SKM-1 treated with dmso at 0.1 percent for 144 hours (cell line): ENCODE measurements at regions not wholly inside any gene's neighbourhood (a gene's known extent, or its start where the extent isn't known, plus 50 kb on each side); places are given as distances from the start of the nearest gene placed in this dataset.

Source experiments
- DNase-seq: peaks from one replicate; lab custom pipeline; 2025; ENCODE audit not compliant: unreplicated experiment; lab: John Stamatoyannopoulos, UW

GRCh38 chr2:5914811-5915611, 222.8 kb downstream of the SOX11 start:
- no peak for DNase-seq

DNA sequence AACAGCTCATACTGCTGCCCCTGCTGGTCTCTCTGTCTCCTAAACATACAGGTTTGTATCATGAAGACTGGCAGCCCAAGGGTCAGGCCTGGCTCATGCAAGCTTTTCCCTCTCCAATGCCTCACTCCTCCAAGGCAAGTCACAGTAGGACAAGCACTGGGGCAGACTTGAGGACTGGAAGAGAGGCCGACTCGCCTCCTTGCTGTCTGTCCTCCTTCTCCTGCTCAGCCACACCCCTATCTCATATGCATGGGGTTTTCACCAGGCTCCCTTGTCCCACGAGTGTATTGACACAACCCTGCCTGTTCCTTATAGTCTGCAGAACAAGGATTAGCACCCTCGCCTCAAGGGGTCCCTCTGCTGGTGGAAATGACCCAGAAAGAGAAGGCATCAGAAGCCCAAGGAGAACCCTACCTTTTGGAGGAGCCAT, 223.7 kb downstream of the SOX11 start:
- peak; percentile 19 for DNase-seq

DNA sequence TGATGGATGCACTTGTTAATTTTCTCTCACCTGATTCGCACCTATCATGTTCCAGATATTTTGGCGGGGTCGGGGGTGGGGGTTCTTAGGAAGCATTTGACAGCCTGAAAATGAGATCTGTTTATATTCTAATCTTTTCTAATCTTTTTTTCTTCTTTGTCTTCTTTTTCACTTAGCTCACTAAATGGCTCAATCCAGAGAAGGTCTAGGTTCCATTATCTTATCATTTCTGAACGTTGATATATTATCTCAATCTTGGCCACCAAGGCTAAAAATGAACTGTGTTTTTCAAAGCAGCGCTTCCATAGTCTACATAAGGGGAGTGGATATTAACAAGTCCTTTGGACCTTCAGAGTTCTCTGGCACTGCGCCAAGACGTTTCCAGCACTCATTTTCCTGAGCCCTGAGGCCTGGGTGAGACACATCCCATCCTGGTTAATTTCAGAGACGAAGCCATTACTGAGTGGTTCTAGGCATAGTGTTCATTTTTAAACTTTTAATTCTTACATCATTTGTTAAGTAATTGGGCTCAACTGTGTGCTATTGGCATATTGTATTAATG, 229.0 kb downstream of the SOX11 start:
- DNase-seq: no peak

GRCh38 chr2:5923957-5924945, 232.1 kb downstream of the SOX11 start:
- DNase-seq: no peak

- no peak for DNase-seq
Measured at GRCh38 chr2:5925604-5926003, 233.4 kb downstream of the SOX11 start.

GRCh38 chr2:5926871-5927512, 234.8 kb downstream of the SOX11 start:
- DNase-seq: no peak

DNA sequence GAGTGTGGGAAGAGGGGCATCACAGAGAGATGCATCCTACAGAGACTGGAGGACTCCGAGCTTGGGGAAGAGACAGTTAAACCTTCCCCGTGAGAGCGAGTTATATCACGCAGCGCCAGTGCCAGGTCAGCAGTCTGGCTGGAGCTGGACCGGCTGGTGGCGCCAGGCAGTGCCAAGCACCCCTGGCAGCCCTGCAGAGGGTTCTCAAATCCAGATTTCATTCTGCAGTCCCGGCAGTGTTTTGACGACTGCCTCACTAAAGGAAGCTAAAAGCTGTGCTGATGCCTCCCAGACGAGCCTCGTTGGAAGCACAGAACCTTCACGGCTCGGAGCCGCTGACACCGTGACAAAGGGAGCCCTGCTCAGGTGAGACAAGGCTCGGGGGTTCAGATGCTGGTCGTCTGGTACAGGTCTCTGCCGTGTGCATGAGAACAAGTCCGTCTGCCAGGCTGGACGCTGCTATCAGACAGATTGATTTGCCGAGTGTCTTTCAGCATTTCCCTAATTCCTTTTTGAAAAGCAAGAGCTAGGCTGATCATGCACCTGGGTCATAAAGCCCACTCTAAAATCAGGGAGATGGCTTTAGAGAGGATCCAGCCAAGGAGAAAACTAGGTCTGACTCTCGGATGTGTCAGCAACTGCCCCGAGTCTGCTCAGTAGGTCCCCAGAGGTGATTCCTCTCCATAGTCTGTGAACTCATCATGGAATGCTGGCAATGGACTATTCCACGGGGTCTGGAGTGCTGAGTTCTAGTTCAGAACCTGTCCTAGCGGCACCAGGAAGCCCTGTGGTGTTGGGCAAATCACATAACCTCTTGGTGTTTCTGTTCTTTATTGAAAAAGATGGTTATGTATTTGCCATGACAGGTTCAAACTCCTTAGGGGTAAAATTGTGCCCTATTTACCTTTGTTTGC, 240.6 kb downstream of the SOX11 start:
- DNase-seq: no peak

DNA sequence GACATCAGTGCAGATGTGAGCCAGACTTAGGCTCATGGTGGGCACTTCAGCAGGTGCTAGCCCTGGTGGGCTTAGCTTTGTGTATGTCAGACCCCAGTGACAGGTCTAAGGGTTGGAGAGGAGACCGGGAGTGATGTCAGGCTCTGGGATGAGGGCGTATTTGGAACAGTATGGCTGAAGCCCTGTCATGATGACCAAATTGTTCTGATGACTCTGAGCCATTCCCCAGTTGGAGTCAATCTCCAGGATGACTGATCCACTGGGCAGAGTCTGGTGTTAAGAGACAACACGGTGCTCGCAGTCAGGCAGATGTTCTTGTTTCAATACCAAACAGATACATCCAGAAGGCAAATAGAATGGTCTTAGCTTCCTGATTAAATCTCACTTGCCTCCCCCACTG, 241.5 kb downstream of the SOX11 start:
- no peak for DNase-seq

- DNase-seq: no peak
Measured at GRCh38 chr2:5937321-5937720, 245.1 kb downstream of the SOX11 start.

GRCh38 chr2:5937851-5938565, 245.8 kb downstream of the SOX11 start:
- peak; percentile 61 for DNase-seq

- DNase-seq: no peak
Measured at GRCh38 chr2:5938566-5938896, 246.3 kb downstream of the SOX11 start.

- DNase-seq: no peak
Measured at GRCh38 chr2:5939553-5939952, 247.4 kb downstream of the SOX11 start.

- no peak for DNase-seq
Measured at GRCh38 chr2:5940596-5941535, 248.7 kb downstream of the SOX11 start.

DNA sequence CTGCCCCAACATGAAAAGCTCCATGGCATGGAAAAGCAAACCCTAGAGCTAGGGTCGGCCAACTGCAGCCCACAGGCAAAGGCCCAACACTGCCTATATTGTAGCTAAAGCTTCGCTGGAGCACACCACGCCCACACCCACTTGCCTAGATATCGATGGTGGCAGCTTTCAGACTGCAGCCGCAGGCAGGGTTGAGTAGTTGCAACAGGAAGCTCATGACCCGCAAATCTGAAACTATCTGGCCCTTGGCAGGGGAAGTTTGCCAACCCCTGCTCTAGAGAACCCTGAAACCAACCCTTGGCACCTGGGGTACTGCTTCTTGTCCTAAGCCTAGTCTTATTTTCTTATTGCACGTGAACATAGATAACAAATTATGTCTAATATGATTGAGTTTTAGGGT, 250.0 kb downstream of the SOX11 start:
- DNase-seq: peak; percentile 11

- no peak for DNase-seq
Measured at GRCh38 chr2:5945742-5946141, 253.6 kb downstream of the SOX11 start.

DNA sequence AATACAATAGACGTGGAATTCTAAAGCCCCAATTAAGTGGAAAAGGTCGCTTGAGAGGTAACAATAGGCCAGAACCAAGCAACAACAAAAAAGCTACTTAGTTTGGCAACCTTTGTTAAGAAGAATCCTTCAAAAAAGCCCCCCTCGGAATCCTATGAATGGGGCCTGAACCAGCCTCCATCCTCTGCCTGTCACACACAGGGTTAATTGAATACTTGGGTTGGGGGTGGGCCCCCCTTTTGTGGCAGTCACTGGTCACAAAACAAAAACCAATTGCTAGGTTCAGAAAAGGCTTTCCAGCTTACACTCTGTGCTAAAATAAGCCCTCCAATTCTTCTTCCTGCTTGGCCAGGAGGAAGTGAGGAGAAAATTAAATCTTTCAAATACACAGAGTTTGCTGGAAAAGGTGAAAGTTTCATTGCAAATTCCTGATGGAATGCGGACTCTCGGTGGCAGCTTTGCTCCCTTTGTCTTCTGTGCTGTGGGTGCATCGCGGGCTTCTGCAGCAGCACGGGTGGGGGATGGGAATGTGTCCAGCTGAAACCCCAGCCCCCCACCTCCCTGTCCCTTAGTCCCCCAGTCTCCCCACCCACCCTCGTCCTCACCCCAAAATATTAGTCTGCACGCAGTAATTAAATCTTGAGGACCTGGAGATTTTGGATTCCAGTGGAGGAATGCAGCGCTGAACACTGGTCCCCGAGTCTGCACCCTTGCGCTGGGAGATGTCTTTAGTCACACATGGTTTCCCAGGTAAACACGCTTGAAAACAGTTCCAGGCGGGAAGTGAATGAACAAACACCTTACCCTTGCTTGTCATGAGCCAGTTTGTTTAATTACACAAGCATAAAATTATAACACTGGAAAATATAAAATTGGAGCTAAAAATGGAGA, 254.3 kb downstream of the SOX11 start:
- no peak for DNase-seq

DNA sequence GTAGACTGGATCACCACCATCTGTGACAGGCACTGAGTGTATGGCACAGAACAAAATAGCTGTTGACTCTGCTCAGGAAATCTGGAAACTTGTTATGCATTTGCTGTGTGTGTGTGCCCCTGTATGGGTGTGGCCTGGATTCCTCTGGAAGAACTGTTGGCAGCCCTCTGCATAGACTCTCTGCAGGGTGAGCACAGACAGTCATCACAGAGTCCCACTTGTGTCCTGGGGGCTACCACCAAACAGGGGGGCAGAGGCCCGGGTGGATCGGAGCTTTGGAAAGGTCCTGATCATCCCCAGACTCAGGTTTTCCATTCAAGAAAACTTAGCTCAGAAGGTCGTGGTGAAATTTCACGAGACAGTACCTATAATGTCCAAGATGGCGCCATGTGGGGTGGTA, 258.6 kb downstream of the SOX11 start:
- no peak for DNase-seq
